HepG2 (cell line): ENCODE measurements at regions not wholly inside any gene's neighbourhood (a gene's known extent, or its start where the extent isn't known, plus 50 kb on each side); places are given as distances from the start of the nearest gene placed in this dataset.
"Not testable (repeated sequence)": the region's sequence is repeated elsewhere in the genome, so short reads cannot be mapped to it uniquely, and the experiment has no call there.

Experiments used
- ATAC-seq: fragments of 200-7000 bp; cut with Tn5 transposase; 3 replicates; pipeline ENCODE4 v1.9.1; 2020; ENCODE audit warnings: mild to moderate bottlenecking, moderate library complexity
- BruUV-seq: library from RNA; stranded (reverse); fragments of 400-500 nt; replicated peaks from 2 replicates; lab custom pipeline; 2021; lab: Mats Ljungman, UMichigan
- CTCF ChIA-PET: fragments of 300-600 bp; formaldehyde crosslinking; extraction: SDS; loops from one replicate; lab custom pipeline; 2021; ENCODE audit warnings: low total read pairs, inconsistent platforms, low intra/inter-chr PET ratio; lab: Yijun Ruan, JAX
- POLR2A ChIA-PET: fragments of 350-600 bp; sonication (Branson Sonifier 250); formaldehyde crosslinking; loops from one replicate; lab custom pipeline; 2020; ENCODE audit warnings: antibody characterized with exemption, inconsistent platforms; lab: Yijun Ruan, JAX
- DNase-seq: peaks from one replicate; pipeline ENCODE4 v3.0.0-alpha.2; 2015; ENCODE audit warnings: low spot score
- FAIRE-seq: peaks from 3 replicates; lab custom pipeline; 2011; peaks lifted over from hg19 to GRCh38; lab: Jason Lieb, UNC
- H2AFZ ChIP-seq: one replicate; pipeline ENCODE4 v1.6.1; 2011; ENCODE audit warnings: low read length, inconsistent platforms
- H3K27ac ChIP-seq: fragments of 300-600 bp; 3 replicates; pipeline ENCODE4 v1.8.0; 2011; ENCODE audit warnings: mixed run types, mild to moderate bottlenecking, mixed read lengths, low read length, inconsistent platforms; ENCODE audit not compliant: insufficient read depth; ENCODE audit errors: extremely low read length
- H3K27me3 ChIP-seq, 2 experiments: fragments of 200-600 bp in 1 of 2; 2 replicates in 1 of 2; 3 replicates in 1 of 2; pipeline versions ENCODE4 v1.6.0 to v1.8.0; 2011; ENCODE audit warnings: low read length in 2 of 2, mild to moderate bottlenecking in 2 of 2, moderate library complexity in 2 of 2, inconsistent platforms in 1 of 2; ENCODE audit not compliant: insufficient read depth in 2 of 2, control insufficient read depth in 1 of 2
- H3K36me3 ChIP-seq, 2 experiments: fragments of 200-600 bp in 1 of 2; replicated peaks in 1 of 2; 2 replicates in 1 of 2; 3 replicates in 1 of 2; pipeline versions ENCODE4 v1.5.1 to v1.8.0; 2011; ENCODE audit warnings: low read length in 2 of 2, inconsistent platforms in 1 of 2; ENCODE audit not compliant: insufficient read depth in 2 of 2, control insufficient read depth in 1 of 2
- H3K4me1 ChIP-seq: 2 replicates; pipeline ENCODE4 v1.5.1; 2012; ENCODE audit warnings: low read length, inconsistent platforms; ENCODE audit not compliant: insufficient read depth
- H3K4me2 ChIP-seq: 2 replicates; pipeline ENCODE4 v1.6.0; 2011; ENCODE audit warnings: low read depth, low read length, inconsistent platforms
- H3K4me3 ChIP-seq, 3 experiments: fragments of 200-600 bp in 1 of 3; sonication (generic), shearing (Covaris generic) in 1 of 3; replicated peaks in 1 of 3; 2 replicates each; pipeline ENCODE4 v1.5.1; 2011 to 2016; ENCODE audit warnings: low read length in 3 of 3, inconsistent platforms in 2 of 3, low read depth in 2 of 3, mild to moderate bottlenecking in 2 of 3, control low read depth in 1 of 3, mixed read lengths in 1 of 3; ENCODE audit not compliant: insufficient read depth in 1 of 3
- H3K79me2 ChIP-seq: one replicate; pipeline ENCODE4 v1.6.1; 2011; ENCODE audit warnings: low read length, inconsistent platforms; ENCODE audit not compliant: insufficient read depth
- H3K9ac ChIP-seq: 2 replicates; pipeline ENCODE4 v1.6.0; 2011; ENCODE audit warnings: mild to moderate bottlenecking, low read depth, low read length, inconsistent platforms; ENCODE audit not compliant: insufficient read depth
- H3K9me3 ChIP-seq: 2 replicates; pipeline ENCODE4 v1.5.1; 2012; ENCODE audit warnings: mild to moderate bottlenecking, low read length
- H4K20me1 ChIP-seq: 2 replicates; pipeline ENCODE4 v1.6.0; 2011; ENCODE audit warnings: inconsistent platforms, mild to moderate bottlenecking, low read length, moderate library complexity; ENCODE audit not compliant: insufficient read depth
- WGBS: methylation state at CpG from one replicate; pipeline ENCODE4 v1.1.6; 2017; ENCODE audit warnings: low lambda C conversion rate; 5-methylcytosine and 5-hydroxymethylcytosine counted together
- in situ Hi-C: cut with HindIII; loops from 2 replicates; pipeline ENCODE4 v1.10.0; 2017; ENCODE audit warnings: low pct_unique_long_range_greater_than_20kb; ENCODE audit not compliant: extremely low pct_ligation_motif_present
- intact Hi-C: fragments of 100-400 bp; cut with micrococcal nuclease; formaldehyde crosslinking; loops from one replicate; pipeline ENCODE4 v1.10.0; 2022; ENCODE audit not compliant: unreplicated experiment

- CTCF ChIA-PET, intact Hi-C loops: not testable (repeated sequence)
These were observed 69.1 kb upstream of the CLEC6A start for GRCh38 chr12:8386661-8387060.

GRCh38 chr12:8389296-8389695 lies 66.5 kb upstream of the CLEC6A start:
- H3K4me1 ChIP-seq, H3K4me3 ChIP-seq, H2AFZ ChIP-seq, intact Hi-C loops, BruUV-seq, H3K36me3 ChIP-seq, CTCF ChIA-PET, ATAC-seq, H3K9ac ChIP-seq, H3K27me3 ChIP-seq, H3K4me2 ChIP-seq, POLR2A ChIA-PET, FAIRE-seq, DNase-seq, in situ Hi-C loops, H3K79me2 ChIP-seq, H3K9me3 ChIP-seq, H4K20me1 ChIP-seq, H3K27ac ChIP-seq: not testable (repeated sequence)
- 60% methylated on average over 8 of the region's 8 CpGs for WGBS

More at GRCh38 chr12:8386661-8387060, 69.1 kb upstream of the CLEC6A start:
- H3K4me3 ChIP-seq, H3K79me2 ChIP-seq, H3K27me3 ChIP-seq, H3K27ac ChIP-seq, BruUV-seq, in situ Hi-C loops, DNase-seq, H3K4me2 ChIP-seq, POLR2A ChIA-PET, ATAC-seq, H4K20me1 ChIP-seq, H3K36me3 ChIP-seq, H2AFZ ChIP-seq, H3K9me3 ChIP-seq, FAIRE-seq, H3K9ac ChIP-seq, H3K4me1 ChIP-seq: not testable (repeated sequence)
- WGBS = 0% methylated on average over 1 of the region's 2 CpGs
